Right lobe of liver (tissue), 6 donors: ENCODE measurements at regions not wholly inside any gene's neighbourhood (a gene's known extent, or its start where the extent isn't known, plus 50 kb on each side); places are given as distances from the start of the nearest gene placed in this dataset.
A peak's percentile ranks its signal among the peaks of the same experiment; 100 is the strongest.

Source experiments
- ATAC-seq, 4 donors: fragments of 200-7000 bp; cut with Tn5 transposase; one replicate each; pipeline ENCODE4 v1.9.1; 2020; ENCODE audit warnings: mild to moderate bottlenecking in 4 of 4, moderate library complexity in 4 of 4
- DNase-seq, 3 donors: peaks; one replicate each; pipeline ENCODE4 v3.0.0-alpha.2; 2020
- H3K27ac ChIP-seq, 3 donors: fragments of 200-600 bp; one replicate each; pipeline ENCODE4 v1.8.0; 2022
- H3K27me3 ChIP-seq, 2 donors: fragments of 200-600 bp; one replicate each; pipeline ENCODE4 v1.8.0; 2022
- H3K36me3 ChIP-seq, 4 donors: fragments of 200-600 bp; sonication (generic) in 1 of 4; one replicate each; pipeline versions ENCODE4 v1.5.1 to v1.8.0; 2017 to 2022; ENCODE audit warnings: control low read depth in 1 of 4
- H3K4me1 ChIP-seq, 4 donors: fragments of 200-600 bp; sonication (generic) in 1 of 4; one replicate each; pipeline versions ENCODE4 v1.5.1 to v1.8.0; 2017 to 2022; ENCODE audit warnings: control low read depth in 1 of 4
- H3K4me3 ChIP-seq, 3 donors: fragments of 200-600 bp; one replicate each; pipeline ENCODE4 v1.8.0; 2022
- H3K9me3 ChIP-seq, 4 donors: fragments of 200-600 bp; sonication (generic) in 1 of 4; one replicate each; pipeline versions ENCODE4 v1.5.1 to v1.8.0; 2017 to 2022; ENCODE audit warnings: control low read depth in 1 of 4
- CTCF ChIP-seq, 4 donors: fragments of 200-600 bp in 3 of 4; fragments of 450-650 bp in 1 of 4; IDR thresholded peaks; one replicate each; pipeline versions ENCODE4 v1.5.1 to v1.8.0; 2016 to 2022; ENCODE audit warnings: antibody characterized with exemption in 4 of 4, mild to moderate bottlenecking in 2 of 4
- POLR2A ChIP-seq: fragments of 450-650 bp; IDR thresholded peaks from one replicate; pipeline ENCODE4 v1.6.1; 2017; ENCODE audit warnings: antibody characterized with exemption, mild to moderate bottlenecking
- whole genome bisulfite sequencing: methylation state at CpG from one replicate; pipeline ENCODE4 v1.1.6; 2018; ENCODE audit warnings: low coverage, low lambda C conversion rate; ENCODE audit not compliant: insufficient coverage; ENCODE audit errors: missing lambda C conversion rate; 5-methylcytosine and 5-hydroxymethylcytosine counted together
- intact Hi-C, 2 donors: fragments of 100-400 bp; cut with DNase I; formaldehyde crosslinking; loops; one replicate each; pipeline versions ENCODE4 v1.11.2 to v1.14.1; 2022
- donor health status: DM: no; HTN: yes; CAD: no.
- donor health status: DM: no; HTN: no; CAD: no.
- donor health status: DM: no; HTN: no; CAD: no.
- donor health status: DM: no; HTN: yes; CAD: no.
- donor health status: DM: no; HTN: yes; CAD: no.

- Histone ChIP-seq H3K36me3 (no peaks in the 10 kb centered on the region), H3K4me1 (no peaks in the 10 kb centered on the region), H3K9me3 (peaks cover 0 to 4% (median 0%) of the 10 kb centered on the region in 4 donors), H3K4me3 (no peak overlapping the region), H3K27me3 (no peaks in the 10 kb centered on the region), H3K27ac (no peak overlapping the region)
- ATAC-seq (no peak), DNase-seq (no peak)
- TF ChIP-seq CTCF (IDR thresholded peaks at IDR 0.05) (no peak), POLR2A (no peak)
- 76% methylated on average over 5 of the region's 6 CpGs for WGBS
- intact Hi-C loops = no loop called here
These were observed 110.7 kb downstream of the PLK2 start for GRCh38 chr5:58348996-58349728.

- no peak overlapping the region for H3K27ac ChIP-seq
- peaks cover 0 to 4% (median 0%) of the 10 kb centered on the region in 4 donors for H3K9me3 ChIP-seq
- no peaks in the 10 kb centered on the region for H3K4me1 ChIP-seq
- no peaks in the 10 kb centered on the region for H3K36me3 ChIP-seq
- TF ChIP-seq CTCF (IDR thresholded peaks at IDR 0.05) (no peak), POLR2A (no peak)
- H3K4me3 ChIP-seq = no peak overlapping the region
- intact Hi-C loops = no loop called here
- no peak for DNase-seq
- H3K27me3 ChIP-seq = no peaks in the 10 kb centered on the region
- no peak for ATAC-seq
- WGBS = 81% methylated on average over 4 of the region's 4 CpGs
These were observed 113.8 kb downstream of the PLK2 start for GRCh38 chr5:58346041-58346440.

- H3K4me3 ChIP-seq = no peak overlapping the region
- H3K27ac ChIP-seq = no peak overlapping the region
- TF ChIP-seq POLR2A (no peak), CTCF (IDR thresholded peaks at IDR 0.05) (no peak)
- intact Hi-C loops = no loop called here
- WGBS = 76% methylated on average over 2 of the region's 2 CpGs
- ATAC-seq (no peak), DNase-seq (no peak)
- H3K27me3 ChIP-seq = no peaks in the 10 kb centered on the region
- H3K4me1 ChIP-seq = no peaks in the 10 kb centered on the region
- no peaks in the 10 kb centered on the region for H3K9me3 ChIP-seq
- H3K36me3 ChIP-seq = no peaks in the 10 kb centered on the region
These were observed 118.4 kb downstream of the PLK2 start for GRCh38 chr5:58341476-58341875.

- Histone ChIP-seq H3K4me3 (no peak overlapping the region), H3K36me3 (no peaks in the 10 kb centered on the region), H3K27me3 (no peaks in the 10 kb centered on the region), H3K27ac (no peak overlapping the region), H3K4me1 (no peaks in the 10 kb centered on the region), H3K9me3 (no peaks in the 10 kb centered on the region)
- DNase-seq (no peak), ATAC-seq (no peak)
- TF ChIP-seq POLR2A (no peak), CTCF (IDR thresholded peaks at IDR 0.05) (peak in 1 of 4 donors; percentile 6)
- intact Hi-C loops = no loop called here
These were observed 124.4 kb downstream of the PLK2 start for GRCh38 chr5:58335518-58335917.

- Histone ChIP-seq H3K27ac (no peak overlapping the region), H3K27me3 (no peaks in the 10 kb centered on the region), H3K4me1 (no peaks in the 10 kb centered on the region), H3K4me3 (no peak overlapping the region), H3K36me3 (no peaks in the 10 kb centered on the region), H3K9me3 (no peaks in the 10 kb centered on the region)
- intact Hi-C loops = no loop called here
- ATAC-seq = no peak
- DNase-seq = no peak
- TF ChIP-seq POLR2A (no peak), CTCF (IDR thresholded peaks at IDR 0.05) (no peak)
These were observed 125.9 kb downstream of the PLK2 start for GRCh38 chr5:58334035-58334434.
